AG04450 (cell line): ENCODE measurements at regions not wholly inside any gene's neighbourhood (a gene's known extent, or its start where the extent isn't known, plus 50 kb on each side); places are given as distances from the start of the nearest gene placed in this dataset.

ENCODE experiments used
- CTCF ChIA-PET: fragments of 300-600, 350-600 bp; formaldehyde crosslinking; extraction: SDS; loops from one replicate; lab custom pipeline; 2022; ENCODE audit warnings: antibody characterized with exemption, inconsistent platforms; lab: Charles Lee
- POLR2A ChIA-PET: fragments of 350-600 bp; formaldehyde crosslinking; extraction: SDS; loops from one replicate; lab custom pipeline; 2021; ENCODE audit warnings: antibody characterized with exemption, inconsistent platforms; lab: Yijun Ruan, JAX
- DNase-seq: peaks from one replicate; pipeline ENCODE4 v3.0.0-alpha.2; 2011; ENCODE audit warnings: low read depth, low spot score
- H3K27ac ChIP-seq: one replicate; pipeline ENCODE4 v1.5.1; 2012; ENCODE audit warnings: low read depth, low read length, control low read depth
- H3K27me3 ChIP-seq: one replicate; pipeline ENCODE4 v1.6.0; 2012; ENCODE audit warnings: low read length; ENCODE audit not compliant: control insufficient read depth, insufficient read depth
- H3K4me3 ChIP-seq: 2 replicates; pipeline ENCODE4 v1.5.1; 2011; ENCODE audit warnings: mild to moderate bottlenecking, low read depth, low read length, control low read depth
- H3K9me3 ChIP-seq: 2 replicates; pipeline ENCODE4 v1.5.1; 2012; ENCODE audit warnings: low read length; ENCODE audit not compliant: control insufficient read depth, insufficient read depth
- CTCF ChIP-seq: IDR thresholded peaks from 2 replicates; pipeline ENCODE4 v1.5.1; 2011; ENCODE audit warnings: low read depth, low read length, control low read depth, inconsistent platforms

GRCh38 chr17:13074026-13074425, 56.2 kb upstream of the ELAC2 start:
- POLR2A ChIA-PET = no interaction called here
- Histone ChIP-seq H3K27ac (no peak overlapping the region), H3K4me3 (no peak overlapping the region), H3K27me3 (no peaks in the 10 kb centered on the region), H3K9me3 (no peaks in the 10 kb centered on the region)
- DNase-seq = no peak
- no peak for TF ChIP-seq CTCF
- CTCF ChIA-PET = no interaction called here

GRCh38 chr17:13073018-13073417, 55.2 kb upstream of the ELAC2 start:
- no peak for DNase-seq
- H3K9me3 ChIP-seq = peaks cover under 1% of the 10 kb centered on the region; the same call in 1 of the 2 replicates
- no peak overlapping the region for H3K4me3 ChIP-seq
- no peak overlapping the region for H3K27ac ChIP-seq
- ChIA-PET POLR2A (no interaction called here), CTCF (no interaction called here)
- H3K27me3 ChIP-seq = no peaks in the 10 kb centered on the region
- TF ChIP-seq CTCF = no peak

- Histone ChIP-seq H3K9me3 (peaks cover 4% of the 10 kb centered on the region; the same call in 1 of the 2 replicates), H3K27ac (no peak overlapping the region), H3K4me3 (no peak overlapping the region), H3K27me3 (no peaks in the 10 kb centered on the region)
- DNase-seq = no peak
- CTCF ChIA-PET = no interaction called here
- no peak for TF ChIP-seq CTCF
- POLR2A ChIA-PET = no interaction called here
Measured at GRCh38 chr17:13070732-13071131, 52.9 kb upstream of the ELAC2 start.

GRCh38 chr17:13067629-13068303, 49.9 kb upstream of the ELAC2 start:
- Histone ChIP-seq H3K4me3 (no peak overlapping the region), H3K27me3 (no peaks in the 10 kb centered on the region), H3K9me3 (peaks cover 4% of the 10 kb centered on the region; the same call in 1 of the 2 replicates), H3K27ac (no peak overlapping the region)
- ChIA-PET CTCF (interaction anchor here (3.8 kb wide), 1 partner anchor 37 kb away, joined by 17 read pairs; no protein-coding TSS in a partner anchor), POLR2A (no interaction called here)
- no peak for TF ChIP-seq CTCF
- no peak for DNase-seq
